IMR-90 (cell line): ENCODE measurements at regions not wholly inside any gene's neighbourhood (a gene's known extent, or its start where the extent isn't known, plus 50 kb on each side); places are given as distances from the start of the nearest gene placed in this dataset.

Experiments used
- ATAC-seq: fragments of 200-7000 bp; cut with Tn5 transposase; 2 replicates; pipeline ENCODE4 v1.9.1; 2020; ENCODE audit warnings: low read depth, mild to moderate bottlenecking, moderate library complexity
- BruUV-seq: library from RNA; stranded (reverse); fragments of 400-500 nt; replicated peaks from 2 replicates; lab custom pipeline; 2021; lab: Mats Ljungman, UMichigan
- CTCF ChIA-PET: fragments of 300-600 bp; formaldehyde crosslinking; extraction: SDS; loops from one replicate; lab custom pipeline; 2021; ENCODE audit warnings: antibody characterized with exemption; lab: Yijun Ruan, JAX
- POLR2A ChIA-PET: fragments of 300-600 bp; sonication (Branson Sonifier 250); formaldehyde crosslinking; loops from one replicate; lab custom pipeline; 2022; ENCODE audit warnings: antibody characterized with exemption; ENCODE audit not compliant: unreplicated experiment; lab: Charles Lee
- DNase-seq: peaks from one replicate; pipeline ENCODE4 v3.0.0; 2013
- H2AFZ ChIP-seq: replicated peaks from 2 replicates; pipeline ENCODE3; 2013; ENCODE audit warnings: low read length, mild to moderate bottlenecking; ENCODE audit not compliant: poor library complexity
- H2AK5ac ChIP-seq: 2 replicates; pipeline ENCODE4 v1.6.1; 2013; ENCODE audit warnings: low read depth, low read length, inconsistent platforms
- H2AK9ac ChIP-seq: replicated peaks from 2 replicates; pipeline ENCODE3; 2013; ENCODE audit warnings: mild to moderate bottlenecking, low read depth, low read length, moderate library complexity; ENCODE audit not compliant: poor library complexity
- H2BK120ac ChIP-seq: 2 replicates; pipeline ENCODE4 v1.6.1; 2013; ENCODE audit warnings: low read depth, low read length, inconsistent platforms
- H2BK15ac ChIP-seq: 3 replicates; pipeline ENCODE4 v1.6.1; 2013; ENCODE audit warnings: low read depth, low read length, inconsistent platforms
- H2BK20ac ChIP-seq: 2 replicates; pipeline ENCODE4 v1.6.1; 2013; ENCODE audit warnings: low read depth, mild to moderate bottlenecking, inconsistent platforms, low read length, moderate library complexity
- H2BK5ac ChIP-seq: 2 replicates; pipeline ENCODE4 v1.6.1; 2013; ENCODE audit warnings: mild to moderate bottlenecking, low read depth, low read length, inconsistent platforms; ENCODE audit not compliant: poor library complexity, severe bottlenecking
- H3K14ac ChIP-seq: replicated peaks from 2 replicates; pipeline ENCODE4 v1.6.1; 2013; ENCODE audit warnings: low read depth, low read length, inconsistent platforms
- H3K18ac ChIP-seq: 2 replicates; pipeline ENCODE4 v1.6.1; 2013; ENCODE audit warnings: low read depth, low read length, control low read depth
- H3K23ac ChIP-seq: 2 replicates; pipeline ENCODE4 v1.6.1; 2013; ENCODE audit warnings: low read depth, low read length, inconsistent platforms
- H3K27ac ChIP-seq: 2 replicates; pipeline ENCODE4 v1.5.1; 2013; ENCODE audit warnings: mild to moderate bottlenecking, control low read depth, low read length; ENCODE audit not compliant: insufficient read depth
- H3K27me3 ChIP-seq: 2 replicates; pipeline ENCODE4 v1.6.1; 2013; ENCODE audit warnings: low read length; ENCODE audit not compliant: control insufficient read depth, insufficient read depth
- H3K36me3 ChIP-seq: 2 replicates; pipeline ENCODE4 v1.6.1; 2013; ENCODE audit warnings: low read length, mixed read lengths; ENCODE audit not compliant: control insufficient read depth, insufficient read depth
- H3K4ac ChIP-seq: 2 replicates; pipeline ENCODE4 v1.6.1; 2013; ENCODE audit warnings: low read depth, low read length, inconsistent platforms
- H3K4me1 ChIP-seq: 2 replicates; pipeline ENCODE4 v1.6.1; 2013; ENCODE audit warnings: low read length, mixed read lengths; ENCODE audit not compliant: control insufficient read depth, insufficient read depth
- H3K4me2 ChIP-seq: 2 replicates; pipeline ENCODE4 v1.6.1; 2013; ENCODE audit warnings: low read depth, mild to moderate bottlenecking, control low read depth, low read length, moderate library complexity
- H3K4me3 ChIP-seq: 2 replicates; pipeline ENCODE4 v1.5.1; 2013; ENCODE audit warnings: low read depth, mild to moderate bottlenecking, control low read depth, low read length, moderate library complexity; ENCODE audit not compliant: insufficient read depth
- H3K56ac ChIP-seq: 2 replicates; pipeline ENCODE4 v1.6.1; 2013; ENCODE audit warnings: low read length, inconsistent platforms; ENCODE audit not compliant: insufficient read depth; ENCODE audit errors: extremely low read depth
- H3K79me1 ChIP-seq, 2 experiments: 2 replicates each; pipeline ENCODE4 v1.6.1; 2013; ENCODE audit warnings: low read length in 2 of 2, inconsistent platforms in 1 of 2, low read depth in 1 of 2
- H3K9ac ChIP-seq: 2 replicates; pipeline ENCODE4 v1.6.1; 2013; ENCODE audit warnings: low read depth, low read length, control low read depth
- H3K9me1 ChIP-seq: 2 replicates; pipeline ENCODE4 v1.6.1; 2013; ENCODE audit warnings: low read length, inconsistent platforms; ENCODE audit not compliant: insufficient read depth
- H3K9me3 ChIP-seq: 2 replicates; pipeline ENCODE4 v1.6.1; 2013; ENCODE audit warnings: low read length; ENCODE audit not compliant: control insufficient read depth, insufficient read depth
- H4K20me1 ChIP-seq: 2 replicates; pipeline ENCODE4 v1.6.1; 2013; ENCODE audit warnings: low read length, inconsistent platforms; ENCODE audit not compliant: insufficient read depth
- H4K5ac ChIP-seq: 2 replicates; pipeline ENCODE4 v1.6.1; 2013; ENCODE audit warnings: mild to moderate bottlenecking, low read depth, low read length, control low read depth
- H4K8ac ChIP-seq, 2 experiments: 2 replicates each; pipeline ENCODE4 v1.6.1; 2013; ENCODE audit warnings: low read depth in 2 of 2, low read length in 2 of 2, control low read depth in 1 of 2, inconsistent platforms in 1 of 2
- H4K91ac ChIP-seq: 2 replicates; pipeline ENCODE4 v1.6.1; 2013; ENCODE audit warnings: low read depth, low read length, inconsistent platforms; ENCODE audit not compliant: insufficient read depth
- CEBPB ChIP-seq: IDR thresholded peaks from 2 replicates; pipeline ENCODE4 v1.6.1; 2012; ENCODE audit warnings: low read depth, low read length, improper control_type of control experiment
- CHD1 ChIP-seq: IDR thresholded peaks from 2 replicates; pipeline ENCODE4 v1.6.1; 2012; ENCODE audit warnings: low read depth, low read length, improper control_type of control experiment
- CTCF ChIP-seq: conservative IDR thresholded peaks from 2 replicates; pipeline ENCODE4 v1.5.1; 2012; ENCODE audit warnings: mild to moderate bottlenecking, low read depth, low read length, improper control_type of control experiment
- ELK1 ChIP-seq: fragments of 150-350 bp; IDR thresholded peaks from 2 replicates; pipeline ENCODE4 v1.6.1; 2016; ENCODE audit warnings: low read depth, mild to moderate bottlenecking, low read length, moderate library complexity, borderline replicate concordance
- MAFK ChIP-seq: IDR thresholded peaks from 2 replicates; pipeline ENCODE4 v1.6.1; 2012; ENCODE audit warnings: low read depth, low read length, improper control_type of control experiment
- MAZ ChIP-seq: IDR thresholded peaks from 2 replicates; pipeline ENCODE4 v1.6.1; 2012; ENCODE audit warnings: low read depth, mild to moderate bottlenecking, low read length, improper control_type of control experiment, moderate library complexity, borderline replicate concordance
- MXI1 ChIP-seq: IDR thresholded peaks from 2 replicates; pipeline ENCODE4 v1.6.1; 2012; ENCODE audit warnings: low read depth, mild to moderate bottlenecking, low read length, moderate library complexity, borderline replicate concordance
- RAD21 ChIP-seq: IDR thresholded peaks from 2 replicates; pipeline ENCODE4 v1.6.1; 2012; ENCODE audit warnings: low read length, improper control_type of control experiment
- RCOR1 ChIP-seq: IDR thresholded peaks from 2 replicates; pipeline ENCODE4 v1.6.1; 2012; ENCODE audit warnings: mild to moderate bottlenecking, low read length, improper control_type of control experiment; ENCODE audit not compliant: insufficient replicate concordance
- RFX5 ChIP-seq: IDR thresholded peaks from 2 replicates; pipeline ENCODE4 v1.8.0; 2012; ENCODE audit warnings: low read depth, mild to moderate bottlenecking, low read length, moderate library complexity
- SMC3 ChIP-seq: fragments of 150-350 bp; IDR thresholded peaks from 2 replicates; pipeline ENCODE4 v1.6.1; 2016; ENCODE audit warnings: low read depth, mild to moderate bottlenecking, antibody characterized with exemption, low read length, moderate library complexity
- USF2 ChIP-seq: fragments of 150-350 bp; IDR thresholded peaks from 2 replicates; pipeline ENCODE4 v1.6.1; 2017; ENCODE audit warnings: mild to moderate bottlenecking, antibody characterized with exemption, low read length, low read depth
- WGBS, 2 experiments: methylation state at CpG; one replicate each; pipeline versions ENCODE4 v1.1.5 to v1.1.7; 2013; ENCODE audit warnings: missing lambda C conversion rate in 2 of 2; ENCODE audit not compliant: insufficient read length in 1 of 2; ENCODE audit errors: extremely low coverage in 2 of 2; 5-methylcytosine and 5-hydroxymethylcytosine counted together
- dilution Hi-C: fragments of 300-500 bp; cut with HindIII; formaldehyde crosslinking; loops from one replicate; pipeline ENCODE4 v1.14.3; 2018; ENCODE audit warnings: low sequenced_read_pairs; ENCODE audit not compliant: unreplicated experiment
- in situ Hi-C: fragments of 300-500 bp; cut with MboI; formaldehyde crosslinking; loops from 3 replicates; pipeline ENCODE4 v1.14.3; 2019; ENCODE audit warnings: low sequenced_read_pairs, inconsistent platforms, mixed read lengths
- intact Hi-C: fragments of 100-400 bp; cut with micrococcal nuclease; formaldehyde crosslinking; loops from 2 replicates; pipeline ENCODE4 v1.10.0; 2022

GRCh38 chr5:42089705-42090104 is 164.6 kb downstream of the FBXO4 start:
- no peak overlapping the region for H2AFZ ChIP-seq

More at GRCh38 chr5:42089705-42090104, 164.6 kb downstream of the FBXO4 start:
- Histone ChIP-seq H3K9ac (no peak overlapping the region), H4K8ac (no peak overlapping the region), H3K9me3 (no peaks in the 10 kb centered on the region), H3K36me3 (no peaks in the 10 kb centered on the region), H2BK5ac (no peak overlapping the region), H3K4me2 (no peak overlapping the region), H3K23ac (no peak overlapping the region), H3K4me1 (no peaks in the 10 kb centered on the region), H2BK15ac (no peak overlapping the region), H2AK5ac (no peak overlapping the region), H3K27me3 (no peaks in the 10 kb centered on the region), H3K56ac (no peak overlapping the region), H4K91ac (no peak overlapping the region), H3K9me1 (no peaks in the 10 kb centered on the region), H3K79me1 (no peaks in the 10 kb centered on the region), H3K27ac (no peak overlapping the region), H3K4me3 (no peak overlapping the region), H3K4ac (no peak overlapping the region), H4K20me1 (no peaks in the 10 kb centered on the region), H3K14ac (no peak overlapping the region), H3K18ac (no peak overlapping the region), H4K5ac (no peak overlapping the region), H2BK20ac (no peak overlapping the region), H2BK120ac (no peak overlapping the region), H2AK9ac (no peak overlapping the region)
- ChIA-PET CTCF (no interaction called here), POLR2A (no interaction called here)
- BruUV-seq: no TSS peak
- dilution Hi-C loops: no loop called here
- no peak for DNase-seq
- WGBS, 2 experiments: 50% methylated on average over 4 of the region's 4 CpGs; no CpG with 5 or more reads in 1 of the 2 experiments
- intact Hi-C loops: no loop called here
- TF ChIP-seq RCOR1 (no peak), ELK1 (no peak), CEBPB (no peak), RAD21 (no peak), SMC3 (no peak), USF2 (no peak), CHD1 (no peak), RFX5 (no peak), MAZ (no peak), MAFK (no peak), MXI1 (no peak), CTCF (no peak)
- ATAC-seq: no peak
- in situ Hi-C loops: no loop called here
